Astrocyte (in vitro differentiated cells and primary cell): ENCODE measurements at regions not wholly inside any gene's neighbourhood (a gene's known extent, or its start where the extent isn't known, plus 50 kb on each side); places are given as distances from the start of the nearest gene placed in this dataset.

Source experiments
- CTCF ChIP-seq: IDR thresholded peaks from 2 replicates; pipeline ENCODE4 v1.5.1; 2011; ENCODE audit warnings: low read depth, mild to moderate bottlenecking, inconsistent platforms, low read length, moderate library complexity; ENCODE audit not compliant: insufficient read depth
- EZH2 ChIP-seq: IDR thresholded peaks from 2 replicates; pipeline ENCODE4 v1.6.1; 2012; ENCODE audit warnings: mild to moderate bottlenecking, low read length, inconsistent platforms; ENCODE audit not compliant: insufficient read depth

GRCh38 chr1:201711811-201712210, 117.1 kb upstream of the IPO9 start:
- TF ChIP-seq CTCF (no peak), EZH2 (no peak)
